Body of pancreas (tissue), 4 donors: ENCODE measurements at regions not wholly inside any gene's neighbourhood (a gene's known extent, or its start where the extent isn't known, plus 50 kb on each side); places are given as distances from the start of the nearest gene placed in this dataset.

Experiments used
- POLR2A ChIP-seq, 3 donors: fragments of 450-650 bp; IDR thresholded peaks; one replicate each; pipeline ENCODE4 v1.6.1; 2016; ENCODE audit warnings: antibody characterized with exemption in 3 of 3, mild to moderate bottlenecking in 2 of 3
- TF ChIP-seq, protein P1 (sequence below), 7 experiments: fragments of 450-650 bp in 4 of 7; fragments of 200-600 bp in 3 of 7; sonication (generic) in 3 of 7; IDR thresholded peaks; one replicate each; pipeline ENCODE4 v1.5.1; 2016 to 2019; ENCODE audit warnings: antibody characterized with exemption in 7 of 7

GRCh38 chr20:60653111-60653845 is 598.8 kb upstream of the CDH4 start:
- TF ChIP-seq, protein P1, sequence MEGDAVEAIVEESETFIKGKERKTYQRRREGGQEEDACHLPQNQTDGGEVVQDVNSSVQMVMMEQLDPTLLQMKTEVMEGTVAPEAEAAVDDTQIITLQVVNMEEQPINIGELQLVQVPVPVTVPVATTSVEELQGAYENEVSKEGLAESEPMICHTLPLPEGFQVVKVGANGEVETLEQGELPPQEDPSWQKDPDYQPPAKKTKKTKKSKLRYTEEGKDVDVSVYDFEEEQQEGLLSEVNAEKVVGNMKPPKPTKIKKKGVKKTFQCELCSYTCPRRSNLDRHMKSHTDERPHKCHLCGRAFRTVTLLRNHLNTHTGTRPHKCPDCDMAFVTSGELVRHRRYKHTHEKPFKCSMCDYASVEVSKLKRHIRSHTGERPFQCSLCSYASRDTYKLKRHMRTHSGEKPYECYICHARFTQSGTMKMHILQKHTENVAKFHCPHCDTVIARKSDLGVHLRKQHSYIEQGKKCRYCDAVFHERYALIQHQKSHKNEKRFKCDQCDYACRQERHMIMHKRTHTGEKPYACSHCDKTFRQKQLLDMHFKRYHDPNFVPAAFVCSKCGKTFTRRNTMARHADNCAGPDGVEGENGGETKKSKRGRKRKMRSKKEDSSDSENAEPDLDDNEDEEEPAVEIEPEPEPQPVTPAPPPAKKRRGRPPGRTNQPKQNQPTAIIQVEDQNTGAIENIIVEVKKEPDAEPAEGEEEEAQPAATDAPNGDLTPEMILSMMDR (IDR thresholded peaks at IDR 0.05): no peak
- no peak for TF ChIP-seq POLR2A (IDR thresholded peaks at IDR 0.05)
